ENCODE measurements at regions not wholly inside any gene's neighbourhood (a gene's known extent, or its start where the extent isn't known, plus 50 kb on each side); places are given as distances from the start of the nearest gene placed in this dataset.

DNA sequence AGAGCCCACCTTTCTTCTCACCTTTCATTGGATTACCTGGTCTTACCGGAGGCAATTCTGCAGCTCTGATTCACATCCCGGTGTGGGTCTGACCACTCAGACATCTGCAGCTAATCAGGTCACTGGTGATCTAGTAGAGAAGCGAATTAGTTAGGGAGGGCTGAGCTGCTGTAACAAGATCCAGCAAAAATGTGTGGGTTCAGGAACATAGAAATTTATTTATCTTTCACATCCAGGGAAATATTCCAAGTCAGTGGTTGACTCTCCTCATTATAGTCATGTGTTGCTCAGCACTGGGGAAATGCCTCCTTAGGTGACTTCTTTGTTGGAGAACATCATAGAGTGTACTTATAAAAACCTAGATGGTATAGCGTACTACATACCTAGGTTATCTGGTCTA, 218.7 kb upstream of the PELI2 start:
- Mint-ChIP-seq H3K4me3 (no peak overlapping the region), H3K4me1 (ENCODE audit: low read depth) (no peaks in the 10 kb centered on the region), H3K27ac (no peak overlapping the region), H3K36me3 (ENCODE audit: low read depth) (no peaks in the 10 kb centered on the region), H3K9me3 (no peaks in the 10 kb centered on the region), H3K27me3 (no peaks in the 10 kb centered on the region)
- Histone ChIP-seq H3K27me3 (ENCODE audit: control insufficient read depth in 1 of 2, insufficient read depth in 2 of 2, low read length in 2 of 2) (no peaks in the 10 kb centered on the region), H3K4me1 (ENCODE audit: insufficient read depth, low read length) (no peaks in the 10 kb centered on the region), H3K4me3 (ENCODE audit: low read length) (no peak overlapping the region), H3K27ac (ENCODE audit: low read depth in 1 of 2, low read length in 2 of 2) (no peak overlapping the region), H3K36me3 (ENCODE audit: insufficient read depth, low read length) (no peaks in the 10 kb centered on the region), H3K9me3 (ENCODE audit: control insufficient read depth in 1 of 2, insufficient read depth in 1 of 2, low read length in 2 of 2) (no peaks in the 10 kb centered on the region)
- TF ChIP-seq, protein P1, sequence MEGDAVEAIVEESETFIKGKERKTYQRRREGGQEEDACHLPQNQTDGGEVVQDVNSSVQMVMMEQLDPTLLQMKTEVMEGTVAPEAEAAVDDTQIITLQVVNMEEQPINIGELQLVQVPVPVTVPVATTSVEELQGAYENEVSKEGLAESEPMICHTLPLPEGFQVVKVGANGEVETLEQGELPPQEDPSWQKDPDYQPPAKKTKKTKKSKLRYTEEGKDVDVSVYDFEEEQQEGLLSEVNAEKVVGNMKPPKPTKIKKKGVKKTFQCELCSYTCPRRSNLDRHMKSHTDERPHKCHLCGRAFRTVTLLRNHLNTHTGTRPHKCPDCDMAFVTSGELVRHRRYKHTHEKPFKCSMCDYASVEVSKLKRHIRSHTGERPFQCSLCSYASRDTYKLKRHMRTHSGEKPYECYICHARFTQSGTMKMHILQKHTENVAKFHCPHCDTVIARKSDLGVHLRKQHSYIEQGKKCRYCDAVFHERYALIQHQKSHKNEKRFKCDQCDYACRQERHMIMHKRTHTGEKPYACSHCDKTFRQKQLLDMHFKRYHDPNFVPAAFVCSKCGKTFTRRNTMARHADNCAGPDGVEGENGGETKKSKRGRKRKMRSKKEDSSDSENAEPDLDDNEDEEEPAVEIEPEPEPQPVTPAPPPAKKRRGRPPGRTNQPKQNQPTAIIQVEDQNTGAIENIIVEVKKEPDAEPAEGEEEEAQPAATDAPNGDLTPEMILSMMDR (IDR thresholded peaks at IDR 0.05): no peak
- DNase-seq (no peak), ATAC-seq (ENCODE audit: poor library complexity) (no peak)
- CTCF ChIA-PET: no interaction called here
- intact Hi-C loops (cut with DNase I, micrococcal nuclease): no loop called here
- POLR2A ChIA-PET: no interaction called here

DNA sequence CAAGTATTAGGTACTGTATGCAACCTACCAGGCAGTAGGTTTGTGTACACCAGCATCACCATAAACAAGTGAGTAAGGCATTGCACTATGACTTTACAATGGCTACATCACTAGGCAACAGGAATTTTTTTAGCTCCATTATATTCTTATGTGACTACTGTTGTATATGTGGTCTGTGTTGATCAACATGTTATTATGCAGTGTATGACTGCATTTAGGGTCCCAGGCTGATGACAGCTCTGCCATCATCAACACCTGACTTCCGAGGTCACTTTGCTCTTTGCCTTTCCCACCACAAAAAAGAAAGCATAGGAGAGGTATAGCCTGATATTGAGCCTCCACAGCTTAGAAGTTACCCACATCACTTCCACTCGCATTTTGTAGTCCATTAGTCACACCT, 217.5 kb upstream of the PELI2 start:
- H3K9me3 Mint-ChIP-seq: no peaks in the 10 kb centered on the region
- H3K4me3 ChIP-seq (ENCODE audit: low read length): no peak overlapping the region
- H3K27me3 ChIP-seq (ENCODE audit: control insufficient read depth in 1 of 2, insufficient read depth in 2 of 2, low read length in 2 of 2): no peaks in the 10 kb centered on the region
- H3K27ac ChIP-seq (ENCODE audit: low read depth in 1 of 2, low read length in 2 of 2): no peak overlapping the region
- H3K4me3 Mint-ChIP-seq: no peak overlapping the region
- no peaks in the 10 kb centered on the region for H3K36me3 ChIP-seq (ENCODE audit: insufficient read depth, low read length)
- TF ChIP-seq, protein P1 (IDR thresholded peaks at IDR 0.05): no peak
- no peak overlapping the region for H3K27ac Mint-ChIP-seq
- DNase-seq (no peak), ATAC-seq (ENCODE audit: poor library complexity) (no peak)
- POLR2A ChIA-PET: no interaction called here
- CTCF ChIA-PET: no interaction called here
- no peaks in the 10 kb centered on the region for H3K4me1 Mint-ChIP-seq (ENCODE audit: low read depth)
- no peaks in the 10 kb centered on the region for H3K27me3 Mint-ChIP-seq
- H3K9me3 ChIP-seq (ENCODE audit: control insufficient read depth in 1 of 2, insufficient read depth in 1 of 2, low read length in 2 of 2): no peaks in the 10 kb centered on the region
- no peaks in the 10 kb centered on the region for H3K4me1 ChIP-seq (ENCODE audit: insufficient read depth, low read length)
- intact Hi-C loops (cut with DNase I, micrococcal nuclease): no loop called here
- H3K36me3 Mint-ChIP-seq (ENCODE audit: low read depth): no peaks in the 10 kb centered on the region

- TF ChIP-seq, protein P1 (IDR thresholded peaks at IDR 0.05): no peak
- no peaks in the 10 kb centered on the region for H3K27me3 Mint-ChIP-seq
- no peaks in the 10 kb centered on the region for H3K4me1 Mint-ChIP-seq (ENCODE audit: low read depth)
- no peak overlapping the region for H3K27ac Mint-ChIP-seq
- ChIA-PET POLR2A (no interaction called here), CTCF (no interaction called here)
- no peaks in the 10 kb centered on the region for H3K36me3 Mint-ChIP-seq (ENCODE audit: low read depth)
- DNase-seq (no peak), ATAC-seq (ENCODE audit: poor library complexity) (no peak)
- H3K36me3 ChIP-seq (ENCODE audit: insufficient read depth, low read length): no peaks in the 10 kb centered on the region
- H3K4me1 ChIP-seq (ENCODE audit: insufficient read depth, low read length): no peaks in the 10 kb centered on the region
- H3K27me3 ChIP-seq (ENCODE audit: control insufficient read depth in 1 of 2, insufficient read depth in 2 of 2, low read length in 2 of 2): no peaks in the 10 kb centered on the region
- H3K27ac ChIP-seq (ENCODE audit: low read depth in 1 of 2, low read length in 2 of 2): no peak overlapping the region
- intact Hi-C loops (cut with DNase I, micrococcal nuclease): no loop called here
- no peak overlapping the region for H3K4me3 ChIP-seq (ENCODE audit: low read length)
- H3K4me3 Mint-ChIP-seq: no peak overlapping the region
- H3K9me3 ChIP-seq (ENCODE audit: control insufficient read depth in 1 of 2, insufficient read depth in 1 of 2, low read length in 2 of 2): no peaks in the 10 kb centered on the region
- no peaks in the 10 kb centered on the region for H3K9me3 Mint-ChIP-seq
Observed at GRCh38 chr14:55901291-55901690, 216.9 kb upstream of the PELI2 start.
